Thyroid gland (tissue), 4 donors: ENCODE measurements at regions not wholly inside any gene's neighbourhood (a gene's known extent, or its start where the extent isn't known, plus 50 kb on each side); places are given as distances from the start of the nearest gene placed in this dataset.

ENCODE experiments used
- POLR2A ChIP-seq, 2 donors: fragments of 450-650 bp; IDR thresholded peaks; one replicate each; pipeline ENCODE4 v1.6.1; 2017; ENCODE audit warnings: antibody characterized with exemption in 2 of 2, mild to moderate bottlenecking in 2 of 2, moderate library complexity in 1 of 2
- TF ChIP-seq, protein P1 (sequence below), 6 experiments: fragments of 200-600 bp in 3 of 6; fragments of 450-650 bp in 3 of 6; sonication (generic) in 3 of 6; IDR thresholded peaks; one replicate each; pipeline ENCODE4 v1.5.1; 2016 to 2019; ENCODE audit warnings: antibody characterized with exemption in 6 of 6, mild to moderate bottlenecking in 2 of 6, inconsistent platforms in 1 of 6, moderate library complexity in 1 of 6

DNA sequence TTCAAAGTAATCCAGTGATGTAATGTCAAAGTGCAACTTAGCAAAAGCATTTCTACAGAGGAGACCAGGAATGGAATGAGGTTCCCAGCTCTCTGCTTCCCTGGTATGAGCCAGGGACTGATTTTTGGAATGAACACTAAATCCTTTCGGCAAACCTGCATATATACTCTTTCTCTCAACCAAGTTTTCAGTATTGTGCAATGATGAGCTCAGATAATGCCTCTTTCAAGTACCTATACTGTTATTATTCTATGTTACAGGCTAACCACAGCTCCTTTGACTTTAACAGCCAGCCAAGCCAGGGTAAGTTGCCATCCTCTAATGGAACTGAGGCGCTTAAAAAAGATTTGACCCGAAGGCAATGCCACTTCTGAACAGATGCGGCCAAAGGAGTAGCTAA, 104.9 kb upstream of the FSCB start:
- TF ChIP-seq, protein P1, sequence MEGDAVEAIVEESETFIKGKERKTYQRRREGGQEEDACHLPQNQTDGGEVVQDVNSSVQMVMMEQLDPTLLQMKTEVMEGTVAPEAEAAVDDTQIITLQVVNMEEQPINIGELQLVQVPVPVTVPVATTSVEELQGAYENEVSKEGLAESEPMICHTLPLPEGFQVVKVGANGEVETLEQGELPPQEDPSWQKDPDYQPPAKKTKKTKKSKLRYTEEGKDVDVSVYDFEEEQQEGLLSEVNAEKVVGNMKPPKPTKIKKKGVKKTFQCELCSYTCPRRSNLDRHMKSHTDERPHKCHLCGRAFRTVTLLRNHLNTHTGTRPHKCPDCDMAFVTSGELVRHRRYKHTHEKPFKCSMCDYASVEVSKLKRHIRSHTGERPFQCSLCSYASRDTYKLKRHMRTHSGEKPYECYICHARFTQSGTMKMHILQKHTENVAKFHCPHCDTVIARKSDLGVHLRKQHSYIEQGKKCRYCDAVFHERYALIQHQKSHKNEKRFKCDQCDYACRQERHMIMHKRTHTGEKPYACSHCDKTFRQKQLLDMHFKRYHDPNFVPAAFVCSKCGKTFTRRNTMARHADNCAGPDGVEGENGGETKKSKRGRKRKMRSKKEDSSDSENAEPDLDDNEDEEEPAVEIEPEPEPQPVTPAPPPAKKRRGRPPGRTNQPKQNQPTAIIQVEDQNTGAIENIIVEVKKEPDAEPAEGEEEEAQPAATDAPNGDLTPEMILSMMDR (IDR thresholded peaks at IDR 0.05), result no peak
- TF ChIP-seq POLR2A (IDR thresholded peaks at IDR 0.05), result no peak
